K562 (cell line): ENCODE measurements at regions not wholly inside any gene's neighbourhood (a gene's known extent, or its start where the extent isn't known, plus 50 kb on each side); places are given as distances from the start of the nearest gene placed in this dataset.

Experiments
- ATAC-seq: fragments of 200-7000 bp; cut with Tn5 transposase; 3 replicates; pipeline ENCODE4 v1.9.1; 2020; ENCODE audit warnings: moderate library complexity
- BruUV-seq: library from RNA; stranded (reverse); fragments of 400-500 nt; replicated peaks from 2 replicates; lab custom pipeline; 2021; lab: Mats Ljungman, UMichigan
- CTCF ChIA-PET: fragments of 300-600 bp; formaldehyde crosslinking; extraction: SDS; loops from one replicate; lab custom pipeline; 2021; ENCODE audit warnings: low intra/inter-chr PET ratio; lab: Yijun Ruan, JAX
- POLR2A ChIA-PET: fragments of 300-600, 350-650 bp; sonication (Branson Sonifier 250); formaldehyde crosslinking; extraction: SDS; loops from one replicate; lab custom pipeline; 2021; ENCODE audit warnings: antibody characterized with exemption, inconsistent platforms; lab: Yijun Ruan, JAX
- DNase-seq, 4 experiments: peaks; one replicate each; pipeline versions ENCODE4 v3.0.0 to v3.0.0-alpha.2; 2011 to 2018; ENCODE audit warnings: low spot score in 3 of 4, mixed read lengths in 3 of 4; ENCODE audit errors: extremely low read depth in 1 of 4
- FAIRE-seq: peaks from 2 replicates; lab custom pipeline; 2011; peaks lifted over from hg19 to GRCh38; lab: Jason Lieb, UNC
- H2AFZ ChIP-seq: 2 replicates; pipeline ENCODE4 v1.6.0; 2011; ENCODE audit warnings: low read depth, low read length, control low read depth, inconsistent platforms
- H3K27ac ChIP-seq: fragments of 200-600 bp; 3 replicates; pipeline ENCODE4 v1.8.0; 2011; ENCODE audit warnings: low read depth, mild to moderate bottlenecking, control low read depth, inconsistent platforms, low read length, moderate library complexity, mixed read lengths; ENCODE audit errors: extremely low read depth
- H3K27me3 ChIP-seq, 2 experiments: fragments of 300-600 bp in 1 of 2; 2 replicates in 1 of 2; 3 replicates in 1 of 2; pipeline versions ENCODE4 v1.6.0 to v1.8.0; 2011; ENCODE audit warnings: inconsistent platforms in 2 of 2, low read length in 2 of 2, mild to moderate bottlenecking in 1 of 2, mixed read lengths in 1 of 2, moderate library complexity in 1 of 2; ENCODE audit not compliant: control insufficient read depth in 2 of 2, insufficient read depth in 2 of 2
- H3K36me3 ChIP-seq: fragments of 300-600 bp; 3 replicates; pipeline ENCODE4 v1.8.0; 2011; ENCODE audit warnings: mild to moderate bottlenecking, low read length, inconsistent platforms; ENCODE audit not compliant: control insufficient read depth, insufficient read depth
- H3K4me1 ChIP-seq, 2 experiments: fragments of 200-600 bp in 1 of 2; replicated peaks in 1 of 2; 2 replicates in 1 of 2; 3 replicates in 1 of 2; pipeline versions ENCODE4 v1.5.1 to v1.8.0; 2011; ENCODE audit warnings: inconsistent platforms in 2 of 2, low read length in 2 of 2, mild to moderate bottlenecking in 1 of 2, mixed read lengths in 1 of 2, moderate library complexity in 1 of 2; ENCODE audit not compliant: control insufficient read depth in 2 of 2, insufficient read depth in 2 of 2
- H3K4me2 ChIP-seq: 2 replicates; pipeline ENCODE4 v1.6.1; 2011; ENCODE audit warnings: low read length, control low read depth, inconsistent platforms, mixed read lengths; ENCODE audit not compliant: insufficient read depth
- H3K4me3 ChIP-seq: fragments of 200-600 bp; sonication (generic), shearing (Covaris generic); 2 replicates; pipeline ENCODE4 v1.5.1; 2016; ENCODE audit warnings: control low read depth, inconsistent platforms
- H3K79me2 ChIP-seq: fragments of 200-600 bp; 3 replicates; pipeline ENCODE4 v1.8.0; 2011; ENCODE audit warnings: low read length, inconsistent platforms; ENCODE audit not compliant: control insufficient read depth, insufficient read depth
- H3K9ac ChIP-seq, 2 experiments: 2 replicates each; pipeline versions ENCODE4 v1.6.0 to v1.6.1; 2011; ENCODE audit warnings: low read depth in 2 of 2, low read length in 2 of 2, control low read depth in 1 of 2, inconsistent platforms in 1 of 2, mild to moderate bottlenecking in 1 of 2, mixed read lengths in 1 of 2; ENCODE audit not compliant: insufficient read depth in 1 of 2
- H3K9me1 ChIP-seq: one replicate; pipeline ENCODE4 v1.6.0; 2011; ENCODE audit warnings: inconsistent platforms, mild to moderate bottlenecking, low read length, moderate library complexity; ENCODE audit not compliant: control insufficient read depth, insufficient read depth
- H3K9me3 ChIP-seq: replicated peaks from 2 replicates; pipeline ENCODE4 v1.5.1; 2011; ENCODE audit warnings: low read depth, low read length, inconsistent platforms; ENCODE audit not compliant: control insufficient read depth, insufficient read depth
- H4K20me1 ChIP-seq: replicated peaks from 2 replicates; pipeline ENCODE4 v1.6.1; 2011; ENCODE audit warnings: low read length, inconsistent platforms, mixed read lengths; ENCODE audit not compliant: control insufficient read depth, insufficient read depth
- FOXA1 ChIP-seq: fragments of 450-650 bp; IDR thresholded peaks from 2 replicates; pipeline ENCODE4 v1.6.1; 2016; ENCODE audit warnings: mild to moderate bottlenecking, borderline replicate concordance
- MAFK ChIP-seq: IDR thresholded peaks from 2 replicates; pipeline ENCODE4 v1.6.1; 2011; ENCODE audit warnings: low read length, improper control_type of control experiment
- MECOM ChIP-seq: fragments of 250-450 bp; sonication (Bioruptor Pico); IDR thresholded peaks from 2 replicates; pipeline ENCODE4 v1.8.0; 2022; ENCODE audit warnings: inconsistent platforms
- MED1 ChIP-seq: sonication (generic); formaldehyde crosslinking; IDR thresholded peaks from 2 replicates; pipeline ENCODE4 v1.8.1; 2023; ENCODE audit warnings: missing genetic modification reagents, borderline replicate concordance
- MGA ChIP-seq: fragments of 450-650 bp; IDR thresholded peaks from 2 replicates; pipeline ENCODE4 v1.6.1; 2016; ENCODE audit warnings: mild to moderate bottlenecking, moderate library complexity
- NR1H2 ChIP-seq: sonication (generic); formaldehyde crosslinking; IDR thresholded peaks from 2 replicates; pipeline ENCODE4 v1.4.0; 2020; ENCODE audit warnings: mild to moderate bottlenecking, missing genetic modification reagents
- PCBP2 ChIP-seq: fragments of 200-400 bp; formaldehyde crosslinking; IDR thresholded peaks from 2 replicates; pipeline ENCODE4 v1.6.1; 2018; ENCODE audit warnings: low read length, low read depth, mild to moderate bottlenecking, moderate library complexity; ENCODE audit not compliant: poor library complexity, severe bottlenecking
- SREBF2 ChIP-seq: sonication (generic); formaldehyde crosslinking; IDR thresholded peaks from 2 replicates; pipeline ENCODE4 v1.4.0; 2020; ENCODE audit warnings: mild to moderate bottlenecking, missing genetic modification reagents
- SRSF3 ChIP-seq: fragments of 200-400 bp; formaldehyde crosslinking; IDR thresholded peaks from 2 replicates; pipeline ENCODE4 v1.6.1; 2016; ENCODE audit warnings: mild to moderate bottlenecking, low read length, moderate library complexity; ENCODE audit not compliant: insufficient read depth
- WGBS: fragments of 100-300 bp; shearing (Covaris generic); methylation state at CpG from one replicate; pipeline ENCODE4 v1.1.6; 2016; ENCODE audit warnings: low coverage, mixed read lengths; ENCODE audit not compliant: insufficient coverage; ENCODE audit errors: missing lambda C conversion rate; 5-methylcytosine and 5-hydroxymethylcytosine counted together
- in situ Hi-C: fragments of 300-500 bp; cut with MboI; formaldehyde crosslinking; loops from 4 replicates; pipeline ENCODE4 v1.15.0; 2018; ENCODE audit warnings: inconsistent platforms, mixed read lengths
- intact Hi-C: fragments of 100-400 bp; cut with micrococcal nuclease; formaldehyde crosslinking; loops from 2 replicates; pipeline ENCODE4 v1.14.2; 2022
- TF ChIP-seq, protein P1 (sequence below): fragments of 150-350 bp; conservative IDR thresholded peaks from 2 replicates; pipeline ENCODE4 v1.6.1; 2014; ENCODE audit warnings: low read length

GRCh38 chr14:85390236-85390635 lies 139.7 kb upstream of the FLRT2 start:
- in situ Hi-C loops = no loop called here
- DNase-seq = no peak
- no peak for TF ChIP-seq FOXA1
- TF ChIP-seq NR1H2 (CRISPR knock-in tag) = no peak
- TF ChIP-seq SRSF3 = no peak
- TF ChIP-seq SREBF2 (CRISPR knock-in tag) = no peak
- TF ChIP-seq MECOM = no peak
- TF ChIP-seq PCBP2 = no peak
- no peak for TF ChIP-seq MED1 (CRISPR knock-in tag)
- TF ChIP-seq MGA = no peak
- TF ChIP-seq, protein P1, sequence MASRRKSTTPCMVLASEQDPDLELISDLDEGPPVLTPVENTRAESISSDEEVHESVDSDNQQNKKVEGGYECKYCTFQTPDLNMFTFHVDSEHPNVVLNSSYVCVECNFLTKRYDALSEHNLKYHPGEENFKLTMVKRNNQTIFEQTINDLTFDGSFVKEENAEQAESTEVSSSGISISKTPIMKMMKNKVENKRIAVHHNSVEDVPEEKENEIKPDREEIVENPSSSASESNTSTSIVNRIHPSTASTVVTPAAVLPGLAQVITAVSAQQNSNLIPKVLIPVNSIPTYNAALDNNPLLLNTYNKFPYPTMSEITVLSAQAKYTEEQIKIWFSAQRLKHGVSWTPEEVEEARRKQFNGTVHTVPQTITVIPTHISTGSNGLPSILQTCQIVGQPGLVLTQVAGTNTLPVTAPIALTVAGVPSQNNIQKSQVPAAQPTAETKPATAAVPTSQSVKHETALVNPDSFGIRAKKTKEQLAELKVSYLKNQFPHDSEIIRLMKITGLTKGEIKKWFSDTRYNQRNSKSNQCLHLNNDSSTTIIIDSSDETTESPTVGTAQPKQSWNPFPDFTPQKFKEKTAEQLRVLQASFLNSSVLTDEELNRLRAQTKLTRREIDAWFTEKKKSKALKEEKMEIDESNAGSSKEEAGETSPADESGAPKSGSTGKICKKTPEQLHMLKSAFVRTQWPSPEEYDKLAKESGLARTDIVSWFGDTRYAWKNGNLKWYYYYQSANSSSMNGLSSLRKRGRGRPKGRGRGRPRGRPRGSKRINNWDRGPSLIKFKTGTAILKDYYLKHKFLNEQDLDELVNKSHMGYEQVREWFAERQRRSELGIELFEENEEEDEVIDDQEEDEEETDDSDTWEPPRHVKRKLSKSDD = no peak
- no peak for TF ChIP-seq MAFK

More at GRCh38 chr14:85390236-85390635, 139.7 kb upstream of the FLRT2 start:
- H3K4me1 ChIP-seq = no peaks in the 10 kb centered on the region
- no peaks in the 10 kb centered on the region for H4K20me1 ChIP-seq
- H3K27me3 ChIP-seq = no peaks in the 10 kb centered on the region
- H3K36me3 ChIP-seq = no peaks in the 10 kb centered on the region
- ATAC-seq (no peak), FAIRE-seq (no peak)
- H2AFZ ChIP-seq = no peak overlapping the region
- H3K4me3 ChIP-seq = no peak overlapping the region
- H3K27ac ChIP-seq = no peak overlapping the region
- H3K9ac ChIP-seq = no peak overlapping the region
- POLR2A ChIA-PET = no interaction called here
- no peaks in the 10 kb centered on the region for H3K9me3 ChIP-seq
- intact Hi-C loops = no loop called here
- CTCF ChIA-PET = no interaction called here
- H3K79me2 ChIP-seq = no peaks in the 10 kb centered on the region
- WGBS = 0% methylated on average over 5 of the region's 5 CpGs
- no peak overlapping the region for H3K4me2 ChIP-seq
- H3K9me1 ChIP-seq = no peaks in the 10 kb centered on the region
- no TSS peak for BruUV-seq
